ENCODE measurements at regions not wholly inside any gene's neighbourhood (a gene's known extent, or its start where the extent isn't known, plus 50 kb on each side); places are given as distances from the start of the nearest gene placed in this dataset.

DNA sequence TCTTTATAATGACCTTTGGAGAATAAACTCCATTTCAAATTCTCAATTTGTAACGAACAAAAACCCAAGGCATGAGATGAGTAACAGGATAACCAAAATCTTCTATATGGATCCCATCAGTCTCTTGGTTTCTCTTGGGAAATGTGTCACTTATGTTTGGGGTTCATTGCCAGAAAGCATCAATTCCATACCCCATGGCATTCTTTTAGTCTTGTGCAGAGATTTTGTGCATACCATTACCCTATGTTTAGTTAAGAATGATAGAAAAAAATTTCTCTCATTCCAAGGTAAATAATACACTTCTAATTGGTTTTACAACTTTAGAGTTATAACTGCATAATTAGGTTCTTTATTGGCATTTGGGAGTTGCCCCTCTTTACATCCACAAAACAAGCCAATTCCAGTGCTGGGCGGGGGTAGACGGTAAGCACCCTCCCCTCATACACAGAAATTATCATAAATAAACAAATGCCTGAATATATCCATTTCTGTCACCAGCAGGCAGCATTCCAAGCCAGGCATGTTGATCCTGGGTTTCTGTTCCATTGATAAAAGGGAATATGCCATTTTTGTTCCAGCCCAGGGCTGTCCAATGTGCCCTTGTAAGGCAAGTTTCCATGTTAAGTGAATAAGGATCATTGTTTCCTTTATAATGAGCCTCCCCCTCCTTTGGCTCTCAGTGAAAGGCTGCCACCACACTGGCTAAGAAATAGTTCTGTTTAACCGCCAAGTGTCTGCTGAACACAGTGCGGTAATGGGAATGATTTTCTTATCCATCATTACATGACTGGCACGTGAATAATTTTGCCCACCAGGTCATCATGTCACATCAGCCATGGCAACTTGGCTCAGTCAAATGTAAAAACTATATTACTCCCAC, 680.1 kb upstream of the ZEB2 start:
- Histone ChIP-seq H3K36me3 (ENCODE audit: insufficient read depth) (no peaks in the 10 kb centered on the region), H3K4me1 (ENCODE audit: insufficient read depth) (peaks cover 6% of the 10 kb centered on the region; the same call in 1 of the 2 replicates), H4K20me1 (replicated peaks; ENCODE audit: insufficient read depth) (no peaks in the 10 kb centered on the region), H3K4me3 (no peak overlapping the region), H3K9me2 (ENCODE audit: insufficient read depth) (no peaks in the 10 kb centered on the region), H3K27ac (ENCODE audit: low read depth) (no peak overlapping the region), H2AFZ (no peak overlapping the region), H3K27me3 (ENCODE audit: insufficient read depth) (no peaks in the 10 kb centered on the region), H3K79me2 (replicated peaks; ENCODE audit: insufficient read depth) (no peaks in the 10 kb centered on the region), H3K4me2 (no peak overlapping the region), H3F3A (replicated peaks; ENCODE audit: low read depth) (no peaks in the 10 kb centered on the region)
- Mint-ChIP-seq H3K9me3 (no peaks in the 10 kb centered on the region), H3K27ac (no peak overlapping the region), H3K27me3 (ENCODE audit: insufficient read depth, low read depth, poor library complexity) (peaks cover 2% of the 10 kb centered on the region), H3K36me3 (ENCODE audit: low read depth) (no peaks in the 10 kb centered on the region), H3K4me3 (no peak overlapping the region), H3K4me1 (peaks cover 18% of the 10 kb centered on the region; the same call in 2 of the 3 replicates)
- TF ChIP-seq ZNF114 (CRISPR knock-in tag; IDR thresholded peaks at IDR 0.05): no peak
- no peak for TF ChIP-seq EZH2 (IDR thresholded peaks at IDR 0.05; ENCODE audit: low read depth, unreplicated experiment)
- TF ChIP-seq, protein P1, sequence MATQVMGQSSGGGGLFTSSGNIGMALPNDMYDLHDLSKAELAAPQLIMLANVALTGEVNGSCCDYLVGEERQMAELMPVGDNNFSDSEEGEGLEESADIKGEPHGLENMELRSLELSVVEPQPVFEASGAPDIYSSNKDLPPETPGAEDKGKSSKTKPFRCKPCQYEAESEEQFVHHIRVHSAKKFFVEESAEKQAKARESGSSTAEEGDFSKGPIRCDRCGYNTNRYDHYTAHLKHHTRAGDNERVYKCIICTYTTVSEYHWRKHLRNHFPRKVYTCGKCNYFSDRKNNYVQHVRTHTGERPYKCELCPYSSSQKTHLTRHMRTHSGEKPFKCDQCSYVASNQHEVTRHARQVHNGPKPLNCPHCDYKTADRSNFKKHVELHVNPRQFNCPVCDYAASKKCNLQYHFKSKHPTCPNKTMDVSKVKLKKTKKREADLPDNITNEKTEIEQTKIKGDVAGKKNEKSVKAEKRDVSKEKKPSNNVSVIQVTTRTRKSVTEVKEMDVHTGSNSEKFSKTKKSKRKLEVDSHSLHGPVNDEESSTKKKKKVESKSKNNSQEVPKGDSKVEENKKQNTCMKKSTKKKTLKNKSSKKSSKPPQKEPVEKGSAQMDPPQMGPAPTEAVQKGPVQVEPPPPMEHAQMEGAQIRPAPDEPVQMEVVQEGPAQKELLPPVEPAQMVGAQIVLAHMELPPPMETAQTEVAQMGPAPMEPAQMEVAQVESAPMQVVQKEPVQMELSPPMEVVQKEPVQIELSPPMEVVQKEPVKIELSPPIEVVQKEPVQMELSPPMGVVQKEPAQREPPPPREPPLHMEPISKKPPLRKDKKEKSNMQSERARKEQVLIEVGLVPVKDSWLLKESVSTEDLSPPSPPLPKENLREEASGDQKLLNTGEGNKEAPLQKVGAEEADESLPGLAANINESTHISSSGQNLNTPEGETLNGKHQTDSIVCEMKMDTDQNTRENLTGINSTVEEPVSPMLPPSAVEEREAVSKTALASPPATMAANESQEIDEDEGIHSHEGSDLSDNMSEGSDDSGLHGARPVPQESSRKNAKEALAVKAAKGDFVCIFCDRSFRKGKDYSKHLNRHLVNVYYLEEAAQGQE (IDR thresholded peaks at IDR 0.05; ENCODE audit: unreplicated experiment): no peak
- TF ChIP-seq NANOG (IDR thresholded peaks at IDR 0.05; ENCODE audit: borderline replicate concordance): no peak
- TF ChIP-seq, protein P2, sequence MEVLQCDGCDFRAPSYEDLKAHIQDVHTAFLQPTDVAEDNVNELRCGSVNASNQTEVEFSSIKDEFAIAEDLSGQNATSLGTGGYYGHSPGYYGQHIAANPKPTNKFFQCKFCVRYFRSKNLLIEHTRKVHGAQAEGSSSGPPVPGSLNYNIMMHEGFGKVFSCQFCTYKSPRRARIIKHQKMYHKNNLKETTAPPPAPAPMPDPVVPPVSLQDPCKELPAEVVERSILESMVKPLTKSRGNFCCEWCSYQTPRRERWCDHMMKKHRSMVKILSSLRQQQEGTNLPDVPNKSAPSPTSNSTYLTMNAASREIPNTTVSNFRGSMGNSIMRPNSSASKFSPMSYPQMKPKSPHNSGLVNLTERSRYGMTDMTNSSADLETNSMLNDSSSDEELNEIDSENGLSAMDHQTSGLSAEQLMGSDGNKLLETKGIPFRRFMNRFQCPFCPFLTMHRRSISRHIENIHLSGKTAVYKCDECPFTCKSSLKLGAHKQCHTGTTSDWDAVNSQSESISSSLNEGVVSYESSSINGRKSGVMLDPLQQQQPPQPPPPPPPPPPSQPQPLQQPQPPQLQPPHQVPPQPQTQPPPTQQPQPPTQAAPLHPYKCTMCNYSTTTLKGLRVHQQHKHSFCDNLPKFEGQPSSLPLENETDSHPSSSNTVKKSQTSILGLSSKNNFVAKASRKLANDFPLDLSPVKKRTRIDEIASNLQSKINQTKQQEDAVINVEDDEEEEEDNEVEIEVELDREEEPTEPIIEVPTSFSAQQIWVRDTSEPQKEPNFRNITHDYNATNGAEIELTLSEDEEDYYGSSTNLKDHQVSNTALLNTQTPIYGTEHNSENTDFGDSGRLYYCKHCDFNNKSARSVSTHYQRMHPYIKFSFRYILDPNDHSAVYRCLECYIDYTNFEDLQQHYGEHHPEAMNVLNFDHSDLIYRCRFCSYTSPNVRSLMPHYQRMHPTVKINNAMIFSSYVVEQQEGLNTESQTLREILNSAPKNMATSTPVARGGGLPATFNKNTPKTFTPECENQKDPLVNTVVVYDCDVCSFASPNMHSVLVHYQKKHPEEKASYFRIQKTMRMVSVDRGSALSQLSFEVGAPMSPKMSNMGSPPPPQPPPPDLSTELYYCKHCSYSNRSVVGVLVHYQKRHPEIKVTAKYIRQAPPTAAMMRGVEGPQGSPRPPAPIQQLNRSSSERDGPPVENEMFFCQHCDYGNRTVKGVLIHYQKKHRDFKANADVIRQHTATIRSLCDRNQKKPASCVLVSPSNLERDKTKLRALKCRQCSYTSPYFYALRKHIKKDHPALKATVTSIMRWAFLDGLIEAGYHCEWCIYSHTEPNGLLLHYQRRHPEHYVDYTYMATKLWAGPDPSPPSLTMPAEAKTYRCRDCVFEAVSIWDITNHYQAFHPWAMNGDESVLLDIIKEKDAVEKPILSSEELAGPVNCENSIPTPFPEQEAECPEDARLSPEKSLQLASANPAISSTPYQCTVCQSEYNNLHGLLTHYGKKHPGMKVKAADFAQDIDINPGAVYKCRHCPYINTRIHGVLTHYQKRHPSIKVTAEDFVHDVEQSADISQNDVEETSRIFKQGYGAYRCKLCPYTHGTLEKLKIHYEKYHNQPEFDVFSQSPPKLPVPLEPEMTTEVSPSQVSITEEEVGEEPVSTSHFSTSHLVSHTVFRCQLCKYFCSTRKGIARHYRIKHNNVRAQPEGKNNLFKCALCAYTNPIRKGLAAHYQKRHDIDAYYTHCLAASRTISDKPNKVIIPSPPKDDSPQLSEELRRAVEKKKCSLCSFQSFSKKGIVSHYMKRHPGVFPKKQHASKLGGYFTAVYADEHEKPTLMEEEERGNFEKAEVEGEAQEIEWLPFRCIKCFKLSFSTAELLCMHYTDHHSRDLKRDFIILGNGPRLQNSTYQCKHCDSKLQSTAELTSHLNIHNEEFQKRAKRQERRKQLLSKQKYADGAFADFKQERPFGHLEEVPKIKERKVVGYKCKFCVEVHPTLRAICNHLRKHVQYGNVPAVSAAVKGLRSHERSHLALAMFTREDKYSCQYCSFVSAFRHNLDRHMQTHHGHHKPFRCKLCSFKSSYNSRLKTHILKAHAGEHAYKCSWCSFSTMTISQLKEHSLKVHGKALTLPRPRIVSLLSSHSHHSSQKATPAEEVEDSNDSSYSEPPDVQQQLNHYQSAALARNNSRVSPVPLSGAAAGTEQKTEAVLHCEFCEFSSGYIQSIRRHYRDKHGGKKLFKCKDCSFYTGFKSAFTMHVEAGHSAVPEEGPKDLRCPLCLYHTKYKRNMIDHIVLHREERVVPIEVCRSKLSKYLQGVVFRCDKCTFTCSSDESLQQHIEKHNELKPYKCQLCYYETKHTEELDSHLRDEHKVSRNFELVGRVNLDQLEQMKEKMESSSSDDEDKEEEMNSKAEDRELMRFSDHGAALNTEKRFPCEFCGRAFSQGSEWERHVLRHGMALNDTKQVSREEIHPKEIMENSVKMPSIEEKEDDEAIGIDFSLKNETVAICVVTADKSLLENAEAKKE (CRISPR knock-in tag; IDR thresholded peaks at IDR 0.05): no peak
- no peak for TF ChIP-seq STAT1 (IDR thresholded peaks at IDR 0.05; ENCODE audit: unreplicated experiment)
- no peak for TF ChIP-seq POLR2AphosphoS5 (IDR thresholded peaks at IDR 0.05; ENCODE audit: low read depth)
- TF ChIP-seq, protein P3, sequence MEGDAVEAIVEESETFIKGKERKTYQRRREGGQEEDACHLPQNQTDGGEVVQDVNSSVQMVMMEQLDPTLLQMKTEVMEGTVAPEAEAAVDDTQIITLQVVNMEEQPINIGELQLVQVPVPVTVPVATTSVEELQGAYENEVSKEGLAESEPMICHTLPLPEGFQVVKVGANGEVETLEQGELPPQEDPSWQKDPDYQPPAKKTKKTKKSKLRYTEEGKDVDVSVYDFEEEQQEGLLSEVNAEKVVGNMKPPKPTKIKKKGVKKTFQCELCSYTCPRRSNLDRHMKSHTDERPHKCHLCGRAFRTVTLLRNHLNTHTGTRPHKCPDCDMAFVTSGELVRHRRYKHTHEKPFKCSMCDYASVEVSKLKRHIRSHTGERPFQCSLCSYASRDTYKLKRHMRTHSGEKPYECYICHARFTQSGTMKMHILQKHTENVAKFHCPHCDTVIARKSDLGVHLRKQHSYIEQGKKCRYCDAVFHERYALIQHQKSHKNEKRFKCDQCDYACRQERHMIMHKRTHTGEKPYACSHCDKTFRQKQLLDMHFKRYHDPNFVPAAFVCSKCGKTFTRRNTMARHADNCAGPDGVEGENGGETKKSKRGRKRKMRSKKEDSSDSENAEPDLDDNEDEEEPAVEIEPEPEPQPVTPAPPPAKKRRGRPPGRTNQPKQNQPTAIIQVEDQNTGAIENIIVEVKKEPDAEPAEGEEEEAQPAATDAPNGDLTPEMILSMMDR (conservative IDR thresholded peaks at IDR 0.05; ENCODE audit: low read depth in 2 of 2): no peak
- TF ChIP-seq EZH2phosphoT487 (IDR thresholded peaks at IDR 0.05; ENCODE audit: unreplicated experiment): no peak
- TF ChIP-seq CREB1 (CRISPR knock-in tag; IDR thresholded peaks at IDR 0.05; ENCODE audit: low read depth): no peak
- TF ChIP-seq, protein P4, sequence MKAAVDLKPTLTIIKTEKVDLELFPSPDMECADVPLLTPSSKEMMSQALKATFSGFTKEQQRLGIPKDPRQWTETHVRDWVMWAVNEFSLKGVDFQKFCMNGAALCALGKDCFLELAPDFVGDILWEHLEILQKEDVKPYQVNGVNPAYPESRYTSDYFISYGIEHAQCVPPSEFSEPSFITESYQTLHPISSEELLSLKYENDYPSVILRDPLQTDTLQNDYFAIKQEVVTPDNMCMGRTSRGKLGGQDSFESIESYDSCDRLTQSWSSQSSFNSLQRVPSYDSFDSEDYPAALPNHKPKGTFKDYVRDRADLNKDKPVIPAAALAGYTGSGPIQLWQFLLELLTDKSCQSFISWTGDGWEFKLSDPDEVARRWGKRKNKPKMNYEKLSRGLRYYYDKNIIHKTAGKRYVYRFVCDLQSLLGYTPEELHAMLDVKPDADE (IDR thresholded peaks at IDR 0.05): no peak
- TF ChIP-seq ZNF331 (CRISPR knock-in tag; IDR thresholded peaks at IDR 0.05; ENCODE audit: low read depth): no peak
- TF ChIP-seq JUNB (IDR thresholded peaks at IDR 0.05; ENCODE audit: unreplicated experiment): no peak
- ATAC-seq (no peak), DNase-seq (ENCODE audit: low spot score) (no peak)

Measured in GM23338 (cell line).